Choroid plexus epithelial cell (primary cell): ENCODE measurements at regions not wholly inside any gene's neighbourhood (a gene's known extent, or its start where the extent isn't known, plus 50 kb on each side); places are given as distances from the start of the nearest gene placed in this dataset.
"Not testable (repeated sequence)": the region's sequence is repeated elsewhere in the genome, so short reads cannot be mapped to it uniquely, and the experiment has no call there.

ENCODE experiments used
- DNase-seq: peaks from one replicate; pipeline ENCODE4 v3.0.0-alpha.2; 2010; ENCODE audit warnings: low read depth
- H3K4me3 ChIP-seq: 2 replicates; pipeline ENCODE4 v1.5.1; 2011; ENCODE audit warnings: low read depth, mild to moderate bottlenecking, control low read depth, low read length, moderate library complexity
- TF ChIP-seq, protein P1 (sequence below): conservative IDR thresholded peaks from 2 replicates; pipeline ENCODE4 v1.5.1; 2011; ENCODE audit warnings: low read depth, mild to moderate bottlenecking, control low read depth, inconsistent platforms, low read length, moderate library complexity

DNA sequence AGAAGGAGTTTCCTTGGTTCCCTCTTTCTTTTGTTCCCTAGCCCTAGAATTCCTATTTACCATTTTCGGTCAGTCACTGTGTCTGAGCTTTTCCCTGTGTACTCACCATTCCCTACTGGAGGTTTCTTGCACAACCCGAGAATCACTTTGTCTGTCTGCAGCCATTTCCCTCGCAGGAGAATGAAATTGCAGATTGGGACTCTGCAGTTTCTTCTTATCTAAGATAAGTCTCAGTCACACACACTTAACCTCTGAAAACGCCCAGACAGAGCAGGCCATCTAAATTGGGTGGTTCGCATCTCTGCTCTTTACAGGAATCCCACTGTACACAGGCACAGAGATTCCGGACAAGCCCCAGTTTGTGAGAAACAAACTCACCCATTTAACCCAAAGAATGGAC is 58.6 kb upstream of the CNTNAP2 start:
- H3K4me3 ChIP-seq: no peak overlapping the region
- TF ChIP-seq, protein P1, sequence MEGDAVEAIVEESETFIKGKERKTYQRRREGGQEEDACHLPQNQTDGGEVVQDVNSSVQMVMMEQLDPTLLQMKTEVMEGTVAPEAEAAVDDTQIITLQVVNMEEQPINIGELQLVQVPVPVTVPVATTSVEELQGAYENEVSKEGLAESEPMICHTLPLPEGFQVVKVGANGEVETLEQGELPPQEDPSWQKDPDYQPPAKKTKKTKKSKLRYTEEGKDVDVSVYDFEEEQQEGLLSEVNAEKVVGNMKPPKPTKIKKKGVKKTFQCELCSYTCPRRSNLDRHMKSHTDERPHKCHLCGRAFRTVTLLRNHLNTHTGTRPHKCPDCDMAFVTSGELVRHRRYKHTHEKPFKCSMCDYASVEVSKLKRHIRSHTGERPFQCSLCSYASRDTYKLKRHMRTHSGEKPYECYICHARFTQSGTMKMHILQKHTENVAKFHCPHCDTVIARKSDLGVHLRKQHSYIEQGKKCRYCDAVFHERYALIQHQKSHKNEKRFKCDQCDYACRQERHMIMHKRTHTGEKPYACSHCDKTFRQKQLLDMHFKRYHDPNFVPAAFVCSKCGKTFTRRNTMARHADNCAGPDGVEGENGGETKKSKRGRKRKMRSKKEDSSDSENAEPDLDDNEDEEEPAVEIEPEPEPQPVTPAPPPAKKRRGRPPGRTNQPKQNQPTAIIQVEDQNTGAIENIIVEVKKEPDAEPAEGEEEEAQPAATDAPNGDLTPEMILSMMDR: no peak
- DNase-seq: no peak

DNA sequence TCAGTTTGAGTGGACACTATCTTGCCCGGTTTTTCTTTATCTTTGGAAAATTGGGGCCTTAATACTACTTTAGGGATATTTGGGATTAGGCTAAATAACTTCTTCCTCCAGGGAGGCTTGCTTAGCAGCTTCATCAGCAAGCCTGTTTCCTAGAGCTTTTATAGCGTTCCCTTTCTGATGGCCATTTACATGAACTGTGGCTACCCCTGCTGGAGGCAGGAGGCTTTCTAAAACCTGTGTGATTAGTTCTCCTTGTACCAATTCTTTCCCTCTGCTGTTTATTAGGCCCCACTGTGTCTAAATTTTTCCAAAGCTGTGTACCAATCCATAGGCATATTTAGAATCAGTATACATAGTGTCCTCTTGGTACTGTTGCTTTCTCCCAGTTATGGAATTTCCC is 61.7 kb upstream of the CNTNAP2 start:
- TF ChIP-seq, protein P1: peak; percentile 52
- no peak overlapping the region for H3K4me3 ChIP-seq
- peak; percentile 31 for DNase-seq

DNA sequence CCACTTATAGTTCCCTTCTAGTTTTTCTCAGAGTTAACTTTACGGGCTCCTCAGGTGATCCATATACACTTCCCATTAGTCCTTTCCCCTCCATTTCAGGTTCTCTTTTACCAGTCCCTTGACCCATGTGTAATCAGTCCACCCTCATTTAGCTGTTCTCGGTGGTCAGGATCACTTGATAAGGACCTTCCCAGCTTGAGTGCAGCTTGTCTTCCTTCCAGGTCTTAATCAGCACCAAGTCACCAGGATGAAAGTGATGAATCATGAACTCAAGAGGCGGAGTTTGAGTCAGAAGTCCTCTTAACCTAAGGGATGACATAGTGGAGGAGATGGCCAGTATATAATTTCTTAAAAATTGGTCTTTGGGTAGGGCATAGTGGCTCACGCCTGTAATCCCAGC is 63.1 kb upstream of the CNTNAP2 start:
- TF ChIP-seq, protein P1: no peak

DNA sequence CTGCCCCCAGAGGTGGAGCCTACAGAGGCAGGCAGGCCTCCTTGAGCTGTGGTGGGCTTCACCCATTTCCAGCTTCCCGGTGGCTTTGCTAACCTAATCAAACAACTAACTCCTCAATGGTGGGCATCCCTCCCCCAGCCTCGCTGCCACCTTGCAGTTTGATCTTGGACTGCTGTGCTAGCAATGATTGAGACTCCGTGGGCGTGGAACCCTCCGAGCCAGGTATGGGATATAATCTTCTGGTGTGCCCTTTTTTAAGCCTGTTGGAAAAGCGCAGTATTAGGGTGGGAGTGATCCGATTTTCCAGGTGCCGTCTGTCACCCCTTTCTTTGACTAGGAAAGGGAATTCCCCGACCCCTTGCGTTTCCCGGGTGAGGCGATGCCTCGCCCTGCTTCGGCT is 73.3 kb upstream of the CNTNAP2 start:
- H3K4me3 ChIP-seq, DNase-seq: not testable (repeated sequence)

More for the DNA sequence above, 63.1 kb upstream of the CNTNAP2 start:
- no peak overlapping the region for H3K4me3 ChIP-seq
- peak; percentile 21 for DNase-seq

DNA sequence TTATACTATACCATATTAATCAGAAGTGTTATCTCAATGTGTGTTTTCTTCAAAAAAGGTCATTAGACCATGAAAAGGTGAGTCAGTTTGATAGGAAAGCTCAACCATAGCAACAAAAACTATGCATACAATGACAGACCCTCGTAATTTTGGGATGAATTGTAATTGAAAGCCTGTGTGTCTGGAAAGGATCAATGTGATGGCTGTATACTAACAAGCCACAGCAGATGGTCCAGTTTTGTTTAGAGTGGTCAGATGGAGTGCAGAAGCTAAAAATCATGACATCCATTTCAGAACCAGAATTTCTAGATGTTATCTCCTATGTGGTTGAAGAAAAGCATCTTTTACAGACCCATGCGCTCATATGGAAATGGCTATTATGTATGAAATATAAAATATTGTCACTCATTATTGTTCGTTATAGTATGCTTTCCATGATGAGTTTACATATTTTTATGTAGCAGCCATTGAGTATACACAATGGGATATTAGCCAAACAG is 88.3 kb upstream of the CNTNAP2 start:
- H3K4me3 ChIP-seq: no peak overlapping the region
- no peak for DNase-seq
- TF ChIP-seq, protein P1: no peak

DNA sequence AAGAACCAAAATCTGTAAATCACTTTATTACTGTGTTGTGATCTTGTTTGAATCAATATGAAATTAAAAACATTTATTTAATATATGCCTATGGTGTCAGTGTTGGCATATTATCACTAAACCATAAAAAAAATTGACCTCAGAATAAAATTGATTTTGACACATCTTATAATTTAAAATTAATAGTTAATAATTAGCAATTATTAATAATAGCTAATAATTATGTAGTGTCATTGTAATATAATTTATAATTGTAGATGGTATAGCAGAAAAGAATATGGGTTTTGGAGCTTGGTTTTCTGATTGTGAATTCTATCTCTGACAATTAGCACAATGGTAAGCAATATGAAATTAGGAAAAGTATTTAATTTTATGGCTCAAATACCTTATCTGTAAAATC is 89.4 kb upstream of the CNTNAP2 start:
- TF ChIP-seq, protein P1: no peak
- DNase-seq: no peak

DNA sequence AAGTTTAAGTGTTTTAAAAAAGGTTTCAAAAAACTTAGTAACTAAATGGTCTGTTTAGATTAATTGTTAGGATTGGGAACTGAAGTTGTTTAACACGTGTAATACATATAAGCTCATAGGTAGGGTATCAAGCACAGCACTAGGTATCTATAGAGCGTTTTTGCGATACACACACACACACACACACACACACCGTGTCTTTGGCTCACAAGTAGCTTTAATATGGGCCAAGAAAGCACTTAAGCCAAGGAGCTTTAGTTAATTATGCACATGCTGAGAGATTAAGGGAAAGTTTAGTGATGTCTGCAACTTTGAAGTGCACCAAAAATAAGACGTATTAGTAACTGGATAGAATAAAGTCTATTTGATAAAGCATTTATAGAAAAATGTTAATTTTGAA is 93.8 kb upstream of the CNTNAP2 start:
- TF ChIP-seq, protein P1: no peak
- H3K4me3 ChIP-seq: no peak overlapping the region
- no peak for DNase-seq

More for the DNA sequence above, 89.4 kb upstream of the CNTNAP2 start:
- H3K4me3 ChIP-seq: no peak overlapping the region

DNA sequence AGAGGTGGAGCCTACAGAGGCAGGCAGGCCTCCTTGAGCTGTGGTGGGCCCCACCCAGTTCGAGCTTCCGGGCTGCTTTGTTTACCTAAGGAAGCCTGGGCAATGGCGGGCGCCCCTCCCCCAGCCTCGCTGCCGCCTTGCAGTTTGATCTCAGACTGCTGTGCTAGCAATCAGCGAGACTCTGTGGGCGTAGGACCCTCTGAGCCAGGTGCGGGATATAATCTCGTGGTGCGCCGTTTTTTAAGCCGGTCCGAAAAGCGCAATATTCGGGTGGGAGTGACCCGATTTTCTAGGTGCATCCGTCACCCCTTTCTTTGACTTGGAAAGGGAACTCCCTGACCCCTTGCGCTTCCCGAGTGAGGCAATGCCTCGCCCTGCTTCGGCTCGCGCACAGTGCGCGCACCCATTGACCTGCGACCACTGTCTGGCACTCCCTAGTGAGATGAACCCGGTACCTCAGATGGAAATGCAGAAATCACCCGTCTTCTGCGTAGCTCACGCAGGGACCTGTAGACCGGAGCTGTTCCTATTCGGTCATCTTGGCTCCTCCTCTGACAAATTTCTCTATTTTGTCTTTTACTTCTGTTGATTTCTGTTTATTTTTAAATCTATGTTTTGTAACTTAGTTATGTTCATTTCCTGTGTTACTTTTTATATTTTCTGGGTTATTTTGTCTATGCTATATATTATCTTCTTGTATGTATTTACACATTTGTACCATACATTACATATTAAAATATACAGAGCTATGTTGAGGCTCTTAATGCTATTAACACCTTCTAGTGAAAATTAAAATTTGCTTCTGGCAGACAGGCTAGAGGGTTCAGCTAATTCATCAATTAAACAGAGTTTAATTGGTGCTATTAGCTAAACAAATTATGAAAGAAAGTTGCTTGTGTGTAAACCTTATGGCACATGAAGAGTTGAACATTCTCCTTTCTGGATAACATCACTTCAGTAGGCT is 97.3 kb upstream of the CNTNAP2 start:
- H3K4me3 ChIP-seq, DNase-seq: not testable (repeated sequence)

DNA sequence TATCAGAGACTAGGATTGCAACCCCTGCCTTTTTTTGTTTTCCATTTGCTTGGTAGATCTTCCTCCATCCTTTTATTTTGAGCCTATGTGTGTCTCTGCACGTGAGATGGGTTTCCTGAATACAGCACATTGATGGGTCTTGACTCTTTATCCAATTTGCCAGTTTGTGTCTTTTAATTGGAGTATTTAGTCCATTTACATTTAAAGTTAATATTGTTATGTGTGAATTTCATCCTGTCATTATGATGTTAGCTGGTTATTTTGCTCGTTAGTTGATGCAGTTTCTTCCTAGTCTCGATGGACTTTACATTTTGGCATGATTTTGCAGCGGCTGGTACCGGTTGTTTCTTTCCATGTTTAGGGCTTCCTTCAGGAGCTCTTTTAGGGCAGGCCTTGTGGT is 99.2 kb upstream of the CNTNAP2 start:
- not testable (repeated sequence) for DNase-seq, H3K4me3 ChIP-seq

DNA sequence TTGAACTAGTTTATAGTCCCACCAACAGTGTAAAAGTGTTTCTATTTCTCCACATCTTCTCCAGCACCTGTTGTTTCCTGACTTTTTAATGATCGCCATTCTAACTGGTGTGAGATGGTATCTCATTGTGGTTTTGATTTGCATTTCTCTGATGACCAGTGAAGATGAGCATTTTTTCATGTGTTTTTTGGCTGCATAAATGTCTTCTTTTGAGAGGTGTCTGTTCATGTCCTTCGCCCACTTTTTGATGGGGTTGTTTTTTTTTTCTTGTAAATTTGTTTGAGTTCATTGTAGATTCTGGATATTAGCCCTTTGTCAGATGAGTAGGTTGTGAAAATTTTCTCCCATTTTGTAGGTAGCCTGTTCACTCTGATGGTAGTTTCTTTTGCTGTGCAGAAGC is 102.4 kb upstream of the CNTNAP2 start:
- not testable (repeated sequence) for DNase-seq, H3K4me3 ChIP-seq
